ENCODE measurements at regions not wholly inside any gene's neighbourhood (a gene's known extent, or its start where the extent isn't known, plus 50 kb on each side); places are given as distances from the start of the nearest gene placed in this dataset.
"Not testable (repeated sequence)": the region's sequence is repeated elsewhere in the genome, so short reads cannot be mapped to it uniquely, and the experiment has no call there.

- H3K27me3 Mint-ChIP-seq; CTCF ChIA-PET; POLR2A ChIA-PET; H3K4me1 Mint-ChIP-seq; H3K36me3 Mint-ChIP-seq (ENCODE audit: low read depth); DNase-seq; H3K4me3 Mint-ChIP-seq; H3K27ac Mint-ChIP-seq: not testable (repeated sequence)
- H3K9me3 Mint-ChIP-seq: peaks cover 15% of the 10 kb centered on the region
Observed at GRCh38 chr4:30149539-30149938, 570.6 kb upstream of the PCDH7 start.

DNA sequence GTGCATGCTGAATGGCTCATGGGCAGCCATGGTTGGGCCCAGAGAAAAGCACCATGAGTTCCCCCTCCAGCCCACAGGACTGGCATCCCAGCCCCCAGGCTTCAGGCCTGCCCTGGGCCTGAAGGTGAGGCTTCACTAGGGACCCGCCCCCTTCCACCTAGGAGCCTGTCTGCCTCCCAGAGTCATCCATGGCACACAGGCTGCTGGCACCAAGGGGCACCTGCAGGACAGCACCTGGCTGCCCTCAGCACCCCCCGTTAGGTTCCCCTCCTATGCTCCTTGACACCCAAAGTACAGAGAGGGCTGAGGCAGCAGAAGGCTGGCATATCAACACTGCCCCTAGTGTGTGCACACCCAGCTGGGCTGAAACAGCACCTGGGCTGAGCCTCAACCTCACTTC is 566.7 kb upstream of the PCDH7 start:
- no peak overlapping the region for H3K4me3 Mint-ChIP-seq
- no peaks in the 10 kb centered on the region for H3K36me3 Mint-ChIP-seq (ENCODE audit: low read depth)
- no peaks in the 10 kb centered on the region for H3K27me3 Mint-ChIP-seq
- CTCF ChIA-PET: interaction anchor here (0.5 kb wide), 1 partner anchor 65 kb away, joined by 5 read pairs; no protein-coding TSS in a partner anchor
- H3K9me3 Mint-ChIP-seq: peaks cover 18% of the 10 kb centered on the region
- H3K27ac Mint-ChIP-seq: no peak overlapping the region
- POLR2A ChIA-PET: no interaction called here
- no peaks in the 10 kb centered on the region for H3K4me1 Mint-ChIP-seq
- no peak for DNase-seq

DNA sequence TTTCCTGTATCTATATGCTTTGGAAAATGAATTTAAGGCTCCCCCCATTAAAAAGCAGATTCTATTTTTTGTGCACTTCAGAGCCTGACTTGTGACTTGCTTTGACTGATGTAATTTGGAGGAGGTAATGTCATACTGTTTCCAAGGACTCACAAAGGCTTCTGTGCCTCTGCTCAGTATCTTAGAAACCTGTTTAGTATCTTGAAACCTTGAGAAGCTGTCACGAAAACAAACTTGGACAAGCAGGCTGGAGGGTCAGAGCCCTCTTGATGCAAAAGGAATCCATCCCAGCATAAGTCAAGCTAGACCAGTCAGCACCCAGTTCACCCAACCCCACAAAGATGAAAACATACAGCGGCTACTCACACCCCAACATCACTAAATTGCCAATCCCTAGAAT is 560.0 kb upstream of the PCDH7 start:
- Mint-ChIP-seq H3K27ac (no peak overlapping the region), H3K4me1 (no peaks in the 10 kb centered on the region), H3K27me3 (no peaks in the 10 kb centered on the region), H3K9me3 (peaks cover 3% of the 10 kb centered on the region), H3K36me3 (ENCODE audit: low read depth) (no peaks in the 10 kb centered on the region), H3K4me3 (no peak overlapping the region)
- no peak for DNase-seq
- ChIA-PET POLR2A (no interaction called here), CTCF (no interaction called here)

GRCh38 chr4:30172416-30172815 is 547.8 kb upstream of the PCDH7 start:
- no peak overlapping the region for H3K27ac Mint-ChIP-seq
- no peaks in the 10 kb centered on the region for H3K36me3 Mint-ChIP-seq (ENCODE audit: low read depth)
- CTCF ChIA-PET: no interaction called here
- POLR2A ChIA-PET: no interaction called here
- H3K4me1 Mint-ChIP-seq: no peaks in the 10 kb centered on the region
- no peaks in the 10 kb centered on the region for H3K27me3 Mint-ChIP-seq
- no peak overlapping the region for H3K4me3 Mint-ChIP-seq
- peaks cover 6% of the 10 kb centered on the region for H3K9me3 Mint-ChIP-seq
- DNase-seq: no peak

DNA sequence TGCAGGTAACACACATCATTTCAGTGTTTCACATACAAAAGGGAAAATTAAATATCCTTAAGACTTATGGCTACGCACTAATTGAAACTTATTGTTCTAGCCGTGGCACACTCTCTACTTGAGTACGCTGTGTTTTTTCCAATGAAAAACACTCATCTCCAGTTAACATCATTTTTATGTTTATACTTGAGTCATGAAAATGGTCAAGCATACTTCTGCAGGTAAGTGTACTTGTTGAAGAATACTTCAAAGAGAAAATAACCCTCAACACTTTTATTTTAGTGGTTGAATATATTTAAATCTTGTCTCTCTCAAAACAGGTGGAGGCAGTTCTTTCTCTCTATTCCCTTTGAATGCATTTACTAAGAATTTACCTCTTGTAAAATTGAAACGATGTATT is 538.7 kb upstream of the PCDH7 start:
- ChIA-PET CTCF (no interaction called here), POLR2A (no interaction called here)
- no peak for DNase-seq
- H3K27ac Mint-ChIP-seq: no peak overlapping the region
- peaks cover 6% of the 10 kb centered on the region for H3K9me3 Mint-ChIP-seq
- no peaks in the 10 kb centered on the region for H3K4me1 Mint-ChIP-seq
- no peak overlapping the region for H3K4me3 Mint-ChIP-seq
- no peaks in the 10 kb centered on the region for H3K36me3 Mint-ChIP-seq (ENCODE audit: low read depth)
- H3K27me3 Mint-ChIP-seq: no peaks in the 10 kb centered on the region

- Mint-ChIP-seq H3K4me3 (no peak overlapping the region), H3K36me3 (ENCODE audit: low read depth) (no peaks in the 10 kb centered on the region), H3K27me3 (no peaks in the 10 kb centered on the region), H3K27ac (no peak overlapping the region), H3K9me3 (peaks cover 6% of the 10 kb centered on the region), H3K4me1 (no peaks in the 10 kb centered on the region)
- no peak for DNase-seq
- POLR2A ChIA-PET: no interaction called here
- CTCF ChIA-PET: no interaction called here
Observed at GRCh38 chr4:30181918-30182317, 538.3 kb upstream of the PCDH7 start.

GRCh38 chr4:30182786-30183185 is 537.4 kb upstream of the PCDH7 start:
- peaks cover 6% of the 10 kb centered on the region for H3K9me3 Mint-ChIP-seq
- ChIA-PET CTCF (no interaction called here), POLR2A (no interaction called here)
- H3K4me1 Mint-ChIP-seq: no peaks in the 10 kb centered on the region
- no peak overlapping the region for H3K27ac Mint-ChIP-seq
- no peaks in the 10 kb centered on the region for H3K27me3 Mint-ChIP-seq
- H3K36me3 Mint-ChIP-seq (ENCODE audit: low read depth): no peaks in the 10 kb centered on the region
- H3K4me3 Mint-ChIP-seq: no peak overlapping the region
- DNase-seq: no peak

DNA sequence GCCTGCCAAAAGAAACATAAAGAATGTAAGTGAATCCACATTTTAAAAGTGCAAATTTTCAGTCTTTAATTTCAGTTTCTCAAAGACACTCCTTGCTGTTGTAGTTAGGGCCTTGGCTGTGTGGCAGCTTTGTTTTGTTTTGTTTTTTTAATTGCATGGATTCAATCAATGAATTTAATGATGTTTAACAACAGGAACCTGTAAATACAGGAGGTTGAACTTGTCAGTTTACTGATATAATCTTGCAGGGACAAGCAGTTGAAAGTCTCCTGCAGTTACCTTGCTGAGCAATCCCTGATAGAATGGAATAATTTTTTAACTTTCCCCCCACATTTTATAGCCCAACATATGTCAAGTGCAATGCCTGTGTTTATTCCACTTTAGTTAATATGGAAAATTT is 528.3 kb upstream of the PCDH7 start:
- no peaks in the 10 kb centered on the region for H3K36me3 Mint-ChIP-seq (ENCODE audit: low read depth)
- no peak overlapping the region for H3K4me3 Mint-ChIP-seq
- H3K9me3 Mint-ChIP-seq: peaks cover 2% of the 10 kb centered on the region
- H3K27me3 Mint-ChIP-seq: no peaks in the 10 kb centered on the region
- no peak for DNase-seq
- H3K27ac Mint-ChIP-seq: no peak overlapping the region
- ChIA-PET POLR2A (no interaction called here), CTCF (no interaction called here)
- no peaks in the 10 kb centered on the region for H3K4me1 Mint-ChIP-seq

- CTCF ChIA-PET: no interaction called here
- Mint-ChIP-seq H3K27me3 (no peaks in the 10 kb centered on the region), H3K36me3 (ENCODE audit: low read depth) (no peaks in the 10 kb centered on the region), H3K9me3 (peaks cover 6% of the 10 kb centered on the region), H3K27ac (no peak overlapping the region), H3K4me1 (no peaks in the 10 kb centered on the region), H3K4me3 (no peak overlapping the region)
- no peak for DNase-seq
- POLR2A ChIA-PET: no interaction called here
Observed at GRCh38 chr4:30207389-30207788, 512.8 kb upstream of the PCDH7 start.

- Mint-ChIP-seq H3K9me3 (peaks cover 9% of the 10 kb centered on the region), H3K4me1 (no peaks in the 10 kb centered on the region), H3K27me3 (no peaks in the 10 kb centered on the region), H3K27ac (no peak overlapping the region), H3K36me3 (ENCODE audit: low read depth) (no peaks in the 10 kb centered on the region), H3K4me3 (no peak overlapping the region)
- no peak for DNase-seq
- ChIA-PET POLR2A (no interaction called here), CTCF (no interaction called here)
Observed at GRCh38 chr4:30208731-30209435, 511.3 kb upstream of the PCDH7 start.

- POLR2A ChIA-PET; DNase-seq; H3K36me3 Mint-ChIP-seq (ENCODE audit: low read depth); CTCF ChIA-PET; H3K27me3 Mint-ChIP-seq; H3K27ac Mint-ChIP-seq; H3K4me1 Mint-ChIP-seq; H3K4me3 Mint-ChIP-seq: not testable (repeated sequence)
- peaks cover 18% of the 10 kb centered on the region for H3K9me3 Mint-ChIP-seq
Observed at GRCh38 chr4:30215973-30216372, 504.2 kb upstream of the PCDH7 start.

GRCh38 chr4:30245140-30245539 is 475.0 kb upstream of the PCDH7 start:
- Mint-ChIP-seq H3K36me3 (ENCODE audit: low read depth) (no peaks in the 10 kb centered on the region), H3K4me1 (no peaks in the 10 kb centered on the region), H3K9me3 (peaks cover 26% of the 10 kb centered on the region), H3K27ac (no peak overlapping the region), H3K4me3 (no peak overlapping the region), H3K27me3 (no peaks in the 10 kb centered on the region)
- ChIA-PET POLR2A (no interaction called here), CTCF (no interaction called here)
- no peak for DNase-seq

- H3K27ac Mint-ChIP-seq: no peak overlapping the region
- CTCF ChIA-PET: no interaction called here
- POLR2A ChIA-PET: no interaction called here
Observed at GRCh38 chr4:30256116-30256832, 463.9 kb upstream of the PCDH7 start.

GRCh38 chr4:30258949-30259348 is 461.2 kb upstream of the PCDH7 start:
- CTCF ChIA-PET: no interaction called here
- Mint-ChIP-seq H3K27me3 (no peaks in the 10 kb centered on the region), H3K9me3 (no peaks in the 10 kb centered on the region), H3K4me1 (no peaks in the 10 kb centered on the region), H3K36me3 (ENCODE audit: low read depth) (no peaks in the 10 kb centered on the region), H3K27ac (no peak overlapping the region), H3K4me3 (no peak overlapping the region)
- POLR2A ChIA-PET: no interaction called here
- DNase-seq: no peak

More at GRCh38 chr4:30256116-30256832, 463.9 kb upstream of the PCDH7 start:
- no peak for DNase-seq
- no peak overlapping the region for H3K4me3 Mint-ChIP-seq
- H3K36me3 Mint-ChIP-seq (ENCODE audit: low read depth): no peaks in the 10 kb centered on the region
- no peaks in the 10 kb centered on the region for H3K4me1 Mint-ChIP-seq
- no peaks in the 10 kb centered on the region for H3K9me3 Mint-ChIP-seq
- H3K27me3 Mint-ChIP-seq: no peaks in the 10 kb centered on the region
